Trophoblast cell (in vitro differentiated cells and primary cell): ENCODE measurements at regions not wholly inside any gene's neighbourhood (a gene's known extent, or its start where the extent isn't known, plus 50 kb on each side); places are given as distances from the start of the nearest gene placed in this dataset.

ENCODE experiments used
- DNase-seq, 2 donors: peaks; one replicate each; pipeline ENCODE4 v3.0.0-alpha.2; 2016
- H2AFZ ChIP-seq: 2 replicates; pipeline ENCODE4 v1.6.1; 2013; ENCODE audit warnings: low read length, moderate library complexity, mild to moderate bottlenecking; ENCODE audit not compliant: insufficient read depth, poor library complexity
- H2AK5ac ChIP-seq: 2 replicates; pipeline ENCODE4 v1.6.1; 2013; ENCODE audit warnings: mild to moderate bottlenecking, low read length
- H2BK120ac ChIP-seq: 2 replicates; pipeline ENCODE4 v1.6.1; 2013; ENCODE audit warnings: low read length, mild to moderate bottlenecking, moderate library complexity; ENCODE audit not compliant: insufficient read depth, poor library complexity
- H2BK12ac ChIP-seq: 2 replicates; pipeline ENCODE4 v1.6.1; 2013; ENCODE audit warnings: mild to moderate bottlenecking, low read length, moderate library complexity
- H2BK5ac ChIP-seq: 2 replicates; pipeline ENCODE4 v1.6.1; 2013; ENCODE audit warnings: low read length, low read depth, moderate library complexity, mild to moderate bottlenecking; ENCODE audit not compliant: poor library complexity
- H3K14ac ChIP-seq: 2 replicates; pipeline ENCODE4 v1.6.1; 2013; ENCODE audit warnings: mild to moderate bottlenecking, low read length
- H3K18ac ChIP-seq: 2 replicates; pipeline ENCODE4 v1.6.1; 2013; ENCODE audit warnings: mild to moderate bottlenecking, low read length
- H3K23ac ChIP-seq: 2 replicates; pipeline ENCODE4 v1.6.1; 2013; ENCODE audit warnings: low read length
- H3K27ac ChIP-seq: 2 replicates; pipeline ENCODE4 v1.5.1; 2013; ENCODE audit warnings: low read depth, mild to moderate bottlenecking, inconsistent platforms, low read length, moderate library complexity
- H3K27me3 ChIP-seq: 2 replicates; pipeline ENCODE4 v1.6.1; 2013; ENCODE audit warnings: inconsistent platforms, mild to moderate bottlenecking, low read length, moderate library complexity; ENCODE audit not compliant: insufficient read depth
- H3K36me3 ChIP-seq, 2 experiments: 1 replicate in 1 of 2; 2 replicates in 1 of 2; pipeline ENCODE4 v1.6.1; 2013; ENCODE audit warnings: low read length in 2 of 2, mild to moderate bottlenecking in 2 of 2, moderate library complexity in 1 of 2; ENCODE audit not compliant: insufficient read depth in 2 of 2, control insufficient read depth in 1 of 2
- H3K4ac ChIP-seq: 2 replicates; pipeline ENCODE4 v1.6.1; 2013; ENCODE audit warnings: low read depth, mild to moderate bottlenecking, low read length, moderate library complexity
- H3K4me1 ChIP-seq, 2 experiments: 1 replicate in 1 of 2; 2 replicates in 1 of 2; pipeline ENCODE4 v1.6.1; 2013; ENCODE audit warnings: low read length in 2 of 2, mild to moderate bottlenecking in 2 of 2, moderate library complexity in 1 of 2; ENCODE audit not compliant: insufficient read depth in 2 of 2, control insufficient read depth in 1 of 2
- H3K4me2 ChIP-seq: 2 replicates; pipeline ENCODE4 v1.6.1; 2013; ENCODE audit warnings: inconsistent platforms, mild to moderate bottlenecking, low read length, moderate library complexity
- H3K4me3 ChIP-seq: 2 replicates; pipeline ENCODE4 v1.5.1; 2013; ENCODE audit warnings: mild to moderate bottlenecking, low read depth, low read length, inconsistent platforms
- H3K79me1 ChIP-seq: one replicate; pipeline ENCODE4 v1.6.1; 2013; ENCODE audit warnings: low read length
- H3K79me2 ChIP-seq: 2 replicates; pipeline ENCODE4 v1.6.1; 2013; ENCODE audit warnings: low read length, mild to moderate bottlenecking; ENCODE audit not compliant: control insufficient read depth, insufficient read depth, poor library complexity
- H3K9ac ChIP-seq: 2 replicates; pipeline ENCODE4 v1.6.1; 2013; ENCODE audit warnings: mild to moderate bottlenecking, low read length
- H3K9me3 ChIP-seq: 2 replicates; pipeline ENCODE4 v1.6.1; 2013; ENCODE audit warnings: low read depth, mild to moderate bottlenecking, control low read depth, inconsistent platforms, low read length; ENCODE audit not compliant: insufficient read depth
- H4K12ac ChIP-seq: 2 replicates; pipeline ENCODE4 v1.6.1; 2013; ENCODE audit warnings: low read depth, mild to moderate bottlenecking, low read length, moderate library complexity
- H4K8ac ChIP-seq: 2 replicates; pipeline ENCODE4 v1.6.1; 2013; ENCODE audit warnings: low read depth, mild to moderate bottlenecking, low read length, moderate library complexity
- H4K91ac ChIP-seq: one replicate; pipeline ENCODE4 v1.6.1; 2013; ENCODE audit warnings: low read depth, mild to moderate bottlenecking, low read length, moderate library complexity
- WGBS: extraction: QIAGEN DNeasy Blood & Tissue Kit; methylation state at CpG from one replicate; pipeline ENCODE4 v1.1.7; 2013; ENCODE audit warnings: missing lambda C conversion rate; ENCODE audit not compliant: insufficient read length, insufficient coverage; ENCODE audit errors: extremely low coverage; 5-methylcytosine and 5-hydroxymethylcytosine counted together

GRCh38 chr7:24494832-24495231 lies 78.4 kb upstream of the PALS2 start:
- H3K27ac ChIP-seq: no peak overlapping the region
- peak overlapping the region; percentile 42 for H4K91ac ChIP-seq
- H3K4me2 ChIP-seq: no peak overlapping the region
- no peak overlapping the region for H2AFZ ChIP-seq
- no peak overlapping the region for H2BK120ac ChIP-seq
- DNase-seq: no peak
- H2AK5ac ChIP-seq: no peak overlapping the region
- H2BK5ac ChIP-seq: no peak overlapping the region
- peak overlapping the region; percentile 43 for H2BK12ac ChIP-seq
- H3K79me2 ChIP-seq: no peaks in the 10 kb centered on the region
- no peak overlapping the region for H3K4me3 ChIP-seq
- peaks cover 4 to 12% of the 10 kb centered on the region in 2 experiments for H3K4me1 ChIP-seq
- peaks cover 8% of the 10 kb centered on the region for H3K9me3 ChIP-seq
- no CpG with 5 or more reads among the region's 4 CpGs for WGBS
- H3K36me3 ChIP-seq: no peaks in the 10 kb centered on the region
- no peak overlapping the region for H3K23ac ChIP-seq
- no peak overlapping the region for H4K8ac ChIP-seq
- H4K12ac ChIP-seq: no peak overlapping the region
- no peak overlapping the region for H3K14ac ChIP-seq
- H3K4ac ChIP-seq: no peak overlapping the region
- H3K79me1 ChIP-seq: no peaks in the 10 kb centered on the region
- no peaks in the 10 kb centered on the region for H3K27me3 ChIP-seq
- no peak overlapping the region for H3K18ac ChIP-seq
- no peak overlapping the region for H3K9ac ChIP-seq

- H4K8ac ChIP-seq: no peak overlapping the region
- H2AFZ ChIP-seq: no peak overlapping the region
- no peak overlapping the region for H3K4ac ChIP-seq
- H2AK5ac ChIP-seq: no peak overlapping the region
- no peaks in the 10 kb centered on the region for H3K79me2 ChIP-seq
- H3K9me3 ChIP-seq: peaks cover 8% of the 10 kb centered on the region
- H2BK12ac ChIP-seq: no peak overlapping the region
- no peak overlapping the region for H3K14ac ChIP-seq
- H2BK120ac ChIP-seq: no peak overlapping the region
- H4K91ac ChIP-seq: no peak overlapping the region
- no peaks in the 10 kb centered on the region for H3K27me3 ChIP-seq
- H3K27ac ChIP-seq: no peak overlapping the region
- DNase-seq: peak; percentile 3 to 68
- no peak overlapping the region for H2BK5ac ChIP-seq
- H4K12ac ChIP-seq: no peak overlapping the region
- H3K23ac ChIP-seq: no peak overlapping the region
- H3K18ac ChIP-seq: no peak overlapping the region
- H3K79me1 ChIP-seq: no peaks in the 10 kb centered on the region
- peaks cover 4 to 12% of the 10 kb centered on the region in 2 experiments for H3K4me1 ChIP-seq
- no peaks in the 10 kb centered on the region for H3K36me3 ChIP-seq
- H3K4me2 ChIP-seq: no peak overlapping the region
- H3K4me3 ChIP-seq: no peak overlapping the region
- H3K9ac ChIP-seq: no peak overlapping the region
- WGBS: no CpG with 5 or more reads among the region's 2 CpGs
Observed at GRCh38 chr7:24496036-24496435, 77.2 kb upstream of the PALS2 start.

- no peaks in the 10 kb centered on the region for H3K36me3 ChIP-seq
- H3K9me3 ChIP-seq: peaks cover 8% of the 10 kb centered on the region
- no peak overlapping the region for H3K27ac ChIP-seq
- no peak overlapping the region for H2BK120ac ChIP-seq
- H4K8ac ChIP-seq: no peak overlapping the region
- no peak for DNase-seq
- no peak overlapping the region for H2BK5ac ChIP-seq
- H3K4me3 ChIP-seq: no peak overlapping the region
- WGBS: no CpG with 5 or more reads among the region's 2 CpGs
- no peaks in the 10 kb centered on the region for H3K79me2 ChIP-seq
- H2AFZ ChIP-seq: no peak overlapping the region
- no peak overlapping the region for H4K12ac ChIP-seq
- no peaks in the 10 kb centered on the region for H3K79me1 ChIP-seq
- no peak overlapping the region for H3K4ac ChIP-seq
- H3K4me2 ChIP-seq: no peak overlapping the region
- H4K91ac ChIP-seq: no peak overlapping the region
- H3K18ac ChIP-seq: no peak overlapping the region
- H3K14ac ChIP-seq: no peak overlapping the region
- H3K4me1 ChIP-seq: peaks cover 2 to 8% of the 10 kb centered on the region in 2 experiments
- H3K27me3 ChIP-seq: no peaks in the 10 kb centered on the region
- no peak overlapping the region for H3K9ac ChIP-seq
- H2AK5ac ChIP-seq: no peak overlapping the region
- H3K23ac ChIP-seq: no peak overlapping the region
- no peak overlapping the region for H2BK12ac ChIP-seq
Observed at GRCh38 chr7:24498439-24498838, 74.8 kb upstream of the PALS2 start.

GRCh38 chr7:24499871-24500270 lies 73.4 kb upstream of the PALS2 start:
- no CpG with 5 or more reads among the region's 2 CpGs for WGBS
- H3K4me3 ChIP-seq: no peak overlapping the region
- H2BK12ac ChIP-seq: no peak overlapping the region

More at GRCh38 chr7:24499871-24500270, 73.4 kb upstream of the PALS2 start:
- Histone ChIP-seq H2BK5ac (no peak overlapping the region), H3K36me3 (no peaks in the 10 kb centered on the region), H2BK120ac (no peak overlapping the region), H3K4ac (no peak overlapping the region), H2AK5ac (no peak overlapping the region), H3K79me1 (no peaks in the 10 kb centered on the region), H4K12ac (no peak overlapping the region), H3K4me1 (no peaks in the 10 kb centered on the region), H4K8ac (no peak overlapping the region), H3K14ac (no peak overlapping the region), H3K79me2 (no peaks in the 10 kb centered on the region), H3K27me3 (no peaks in the 10 kb centered on the region), H3K9me3 (peaks cover 3% of the 10 kb centered on the region), H3K27ac (no peak overlapping the region), H3K18ac (no peak overlapping the region), H3K9ac (no peak overlapping the region), H2AFZ (no peak overlapping the region), H3K23ac (no peak overlapping the region), H3K4me2 (no peak overlapping the region), H4K91ac (no peak overlapping the region)
- peak in 1 of 2 donors; percentile 69 for DNase-seq
